ENCODE measurements at regions not wholly inside any gene's neighbourhood (a gene's known extent, or its start where the extent isn't known, plus 50 kb on each side); places are given as distances from the start of the nearest gene placed in this dataset.

- DNase-seq = no peak
These were observed 97.4 kb downstream of the SHOX start for GRCh38 chrX:727738-728621.

- DNase-seq = no peak
These were observed 95.4 kb downstream of the SHOX start for GRCh38 chrX:725971-726370.

- no peak for DNase-seq
These were observed 93.7 kb downstream of the SHOX start for GRCh38 chrX:724256-724655.

- DNase-seq = no peak
These were observed 93.2 kb downstream of the SHOX start for GRCh38 chrX:723781-724180.

- no peak for DNase-seq
These were observed 90.8 kb downstream of the SHOX start for GRCh38 chrX:721354-721753.

GRCh38 chrX:720825-721224 lies 90.2 kb downstream of the SHOX start:
- DNase-seq = no peak

- no peak for DNase-seq
These were observed 89.7 kb downstream of the SHOX start for GRCh38 chrX:720250-720649.

- no peak for DNase-seq
These were observed 85.5 kb downstream of the SHOX start for GRCh38 chrX:716136-716535.

GRCh38 chrX:714131-714530 lies 83.5 kb downstream of the SHOX start:
- no peak for DNase-seq

All from activated effector memory CD4-positive, alpha-beta T cell treated with anti-CD3 and anti-CD28 coated beads, Interleukin-2, amount 50 U/mL, for 16 hours (primary cell).